ENCODE measurements at regions not wholly inside any gene's neighbourhood (a gene's known extent, or its start where the extent isn't known, plus 50 kb on each side); places are given as distances from the start of the nearest gene placed in this dataset.

- TF ChIP-seq MAX (IDR thresholded peaks at IDR 0.05) (no peak), CTCF (IDR thresholded peaks at IDR 0.05 in 2 of 3, conservative IDR thresholded peaks at IDR 0.05 in 1 of 3; ENCODE audit: borderline replicate concordance in 1 of 3, insufficient read depth in 1 of 3, low read depth in 2 of 3, low read length in 2 of 3) (no peak), EZH2phosphoT487 (IDR thresholded peaks at IDR 0.05; ENCODE audit: borderline replicate concordance) (no peak), REST (IDR thresholded peaks at IDR 0.05; ENCODE audit: low read depth) (no peak), FOSL1 (IDR thresholded peaks at IDR 0.05; ENCODE audit: low read depth) (no peak), RAD21 (IDR thresholded peaks at IDR 0.05; ENCODE audit: low read depth) (no peak), POLR2A (IDR thresholded peaks at IDR 0.05; ENCODE audit: borderline replicate concordance, extremely low read depth, insufficient read depth, insufficient read length) (no peak), EZH2 (IDR thresholded peaks at IDR 0.05) (no peak), ATF3 (IDR thresholded peaks at IDR 0.05) (no peak), ZFX (IDR thresholded peaks at IDR 0.05) (no peak), ZBTB33 (IDR thresholded peaks at IDR 0.05; ENCODE audit: extremely low read depth, insufficient replicate concordance, low read length) (no peak), SIN3A (IDR thresholded peaks at IDR 0.05; ENCODE audit: low read depth) (no peak), YY1 (IDR thresholded peaks at IDR 0.05; ENCODE audit: extremely low read depth, insufficient replicate concordance, low read depth, low read length) (no peak)
Measured at GRCh38 chr4:97134456-97134855, 1008.8 kb downstream of the STPG2 start.
